Activated T-helper 1 cell treated with anti-CD3 and anti-CD28 coated beads, Interleukin-12 subunit alpha, Interleukin-12 subunit beta, Interleukin-2, Interleukin-4 antibody, amounts not matched to agents 30 ng/mL and 10 ng/mL and 1 ng/mL, durations not matched to agents 14 hours and 24 hours and 36 hours (primary cell): ENCODE measurements at regions not wholly inside any gene's neighbourhood (a gene's known extent, or its start where the extent isn't known, plus 50 kb on each side); places are given as distances from the start of the nearest gene placed in this dataset.
A peak's percentile ranks its signal among the peaks of the same experiment; 100 is the strongest.
"Not testable (repeated sequence)": the region's sequence is repeated elsewhere in the genome, so short reads cannot be mapped to it uniquely, and the experiment has no call there.

Experiments used
- DNase-seq: peaks from one replicate; pipeline ENCODE4 v3.0.0; 2021; ENCODE audit warnings: low spot score
- H3K27ac Mint-ChIP-seq: one replicate; pipeline ENCODE4 v1.8.0; 2021; ENCODE audit warnings: mild to moderate bottlenecking, mixed read lengths
- H3K27me3 Mint-ChIP-seq: one replicate; pipeline ENCODE4 v1.8.0; 2022; ENCODE audit warnings: mild to moderate bottlenecking, moderate library complexity, mixed read lengths; ENCODE audit not compliant: insufficient read depth
- H3K36me3 Mint-ChIP-seq: one replicate; pipeline ENCODE4 v1.8.0; 2021; ENCODE audit warnings: low read depth, mixed read lengths
- H3K4me1 Mint-ChIP-seq: one replicate; pipeline ENCODE4 v1.8.0; 2021; ENCODE audit warnings: low read depth, mixed read lengths
- H3K4me3 Mint-ChIP-seq: one replicate; pipeline ENCODE4 v1.8.0; 2021; ENCODE audit warnings: mild to moderate bottlenecking, moderate library complexity, mixed read lengths
- H3K9me3 Mint-ChIP-seq: one replicate; pipeline ENCODE4 v1.8.0; 2021; ENCODE audit warnings: mixed read lengths
- intact Hi-C: fragments of 100-400 bp; cut with micrococcal nuclease; formaldehyde crosslinking; loops from one replicate; pipeline ENCODE4 v1.15.1; 2024

DNA sequence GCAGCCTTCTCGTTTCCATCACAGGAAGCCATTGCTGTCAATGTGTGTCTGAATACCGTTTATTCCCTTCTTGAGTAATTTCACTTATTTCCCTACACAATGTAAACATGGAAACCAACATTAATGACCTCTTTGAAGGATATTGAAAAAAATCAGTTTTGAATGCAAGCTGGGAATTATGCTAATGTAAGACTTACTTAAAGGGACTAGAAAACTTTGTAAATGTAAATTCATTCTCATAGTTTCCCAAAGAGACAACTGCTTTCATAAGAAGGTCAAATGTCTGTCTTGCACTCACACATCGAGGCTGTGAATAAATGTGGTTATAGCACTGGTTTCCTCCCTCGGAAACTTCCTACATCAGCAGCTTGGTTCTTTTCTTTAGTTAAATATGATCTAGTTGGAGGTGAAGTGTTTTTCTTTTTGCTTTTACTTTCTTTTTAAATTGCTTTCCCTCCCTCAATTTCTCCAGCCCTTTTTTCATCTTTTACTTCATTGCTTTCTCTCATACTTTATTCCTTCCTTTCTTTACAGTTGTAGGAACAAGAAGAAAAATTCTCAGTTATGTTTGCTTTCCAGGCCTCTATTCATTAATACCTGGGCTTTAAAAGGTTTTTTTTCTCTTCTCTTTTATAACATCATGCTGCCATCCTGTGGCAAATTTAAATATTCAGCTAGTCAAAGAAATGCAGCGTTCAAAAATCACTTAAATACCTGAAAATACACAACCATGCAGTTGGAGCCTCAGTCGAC, 108.3 kb downstream of the TNFAIP3 start:
- H3K27ac Mint-ChIP-seq, result peak overlapping the region; percentile 91
- peak overlapping the region; percentile 69 for H3K4me3 Mint-ChIP-seq

DNA sequence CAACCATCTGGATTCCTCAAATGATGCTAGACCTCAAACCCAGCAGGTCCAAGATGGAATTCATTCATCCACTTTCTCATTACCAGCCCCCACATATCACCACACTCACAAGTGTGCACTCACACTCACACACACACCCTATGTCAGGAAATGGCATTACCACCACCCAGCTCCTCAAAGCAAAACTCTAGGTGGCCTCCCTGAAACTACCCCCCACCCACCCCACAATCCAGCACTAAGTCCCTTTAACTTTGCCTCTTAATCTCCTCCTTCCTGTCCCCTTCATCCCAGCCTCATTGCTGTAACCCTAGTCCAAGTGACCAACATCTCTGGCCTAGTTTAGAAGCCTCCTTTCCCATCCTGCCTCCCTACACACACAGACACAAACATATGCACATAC, 109.4 kb downstream of the TNFAIP3 start:
- Mint-ChIP-seq H3K36me3 (no peaks in the 10 kb centered on the region), H3K27me3 (no peaks in the 10 kb centered on the region), H3K27ac (peak overlapping the region; percentile 78), H3K4me3 (peak overlapping the region; percentile 23), H3K9me3 (no peaks in the 10 kb centered on the region), H3K4me1 (peaks cover 60% of the 10 kb centered on the region)
- intact Hi-C loops, result loop anchor here (5.0 to 10.0 kb wide), 3 partner anchors 184 to 882 kb away; no protein-coding TSS in a partner anchor
- DNase-seq, result no peak

More for the DNA sequence above, 108.3 kb downstream of the TNFAIP3 start:
- Mint-ChIP-seq H3K36me3 (no peaks in the 10 kb centered on the region), H3K4me1 (peaks cover 71% of the 10 kb centered on the region), H3K9me3 (peaks cover 7% of the 10 kb centered on the region), H3K27me3 (no peaks in the 10 kb centered on the region)
- peak; percentile 39 for DNase-seq
- intact Hi-C loops, result loop anchor here (1.0 to 10.0 kb wide), 12 partner anchors 30 to 881 kb away; no protein-coding TSS in a partner anchor

GRCh38 chr6:137977206-137977605, 110.1 kb downstream of the TNFAIP3 start:
- H3K9me3 Mint-ChIP-seq, result no peaks in the 10 kb centered on the region
- H3K36me3 Mint-ChIP-seq, result no peaks in the 10 kb centered on the region
- peaks cover 53% of the 10 kb centered on the region for H3K4me1 Mint-ChIP-seq
- DNase-seq, result no peak
- intact Hi-C loops, result loop anchor here (5.0 to 10.0 kb wide), 3 partner anchors 185 to 882 kb away; no protein-coding TSS in a partner anchor
- no peak overlapping the region for H3K4me3 Mint-ChIP-seq
- no peak overlapping the region for H3K27ac Mint-ChIP-seq
- no peaks in the 10 kb centered on the region for H3K27me3 Mint-ChIP-seq

- intact Hi-C loops, result loop anchor here (5.0 to 10.0 kb wide), 3 partner anchors 186 to 883 kb away; no protein-coding TSS in a partner anchor
- DNase-seq, result no peak
- Mint-ChIP-seq H3K27ac (peak overlapping the region; percentile 34), H3K4me3 (no peak overlapping the region), H3K9me3 (no peaks in the 10 kb centered on the region), H3K36me3 (no peaks in the 10 kb centered on the region), H3K4me1 (peaks cover 54% of the 10 kb centered on the region), H3K27me3 (peaks cover 2% of the 10 kb centered on the region)
Measured at GRCh38 chr6:137977814-137978213, 110.8 kb downstream of the TNFAIP3 start.

- no peaks in the 10 kb centered on the region for H3K9me3 Mint-ChIP-seq
- peak overlapping the region; percentile 34 for H3K27ac Mint-ChIP-seq
- DNase-seq, result no peak
- H3K36me3 Mint-ChIP-seq, result no peaks in the 10 kb centered on the region
- peaks cover 54% of the 10 kb centered on the region for H3K4me1 Mint-ChIP-seq
- no peak overlapping the region for H3K4me3 Mint-ChIP-seq
- H3K27me3 Mint-ChIP-seq, result peaks cover 2% of the 10 kb centered on the region
- intact Hi-C loops, result loop anchor here (5.0 to 10.0 kb wide), 3 partner anchors 186 to 884 kb away; no protein-coding TSS in a partner anchor
Measured at GRCh38 chr6:137978252-137978896, 111.3 kb downstream of the TNFAIP3 start.

DNA sequence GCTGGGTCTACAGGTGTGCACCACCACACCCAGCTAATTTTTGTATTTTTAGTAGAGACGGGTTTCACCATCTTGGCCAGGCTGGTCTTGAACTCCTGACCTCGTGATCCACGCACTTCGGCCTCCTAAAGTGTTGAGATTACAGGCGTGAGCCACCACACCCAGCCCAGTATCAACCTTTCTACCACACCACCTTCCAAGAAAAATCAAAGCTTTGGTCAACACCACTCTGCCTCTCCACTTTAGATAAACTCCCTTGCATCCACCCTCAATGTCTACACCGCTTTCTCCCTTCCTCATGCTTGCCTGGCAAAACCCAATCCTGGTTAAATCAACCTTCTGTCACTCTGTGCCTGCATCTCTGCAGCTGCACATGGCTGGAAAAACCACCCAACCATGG, 112.2 kb downstream of the TNFAIP3 start:
- not testable (repeated sequence) for H3K27ac Mint-ChIP-seq, H3K9me3 Mint-ChIP-seq, H3K36me3 Mint-ChIP-seq, H3K4me3 Mint-ChIP-seq, H3K27me3 Mint-ChIP-seq, DNase-seq
- intact Hi-C loops, result loop anchor here (5.0 to 10.0 kb wide), 3 partner anchors 187 to 884 kb away; no protein-coding TSS in a partner anchor
- peaks cover 45% of the 10 kb centered on the region for H3K4me1 Mint-ChIP-seq

GRCh38 chr6:137980777-137981176, 113.7 kb downstream of the TNFAIP3 start:
- Mint-ChIP-seq H3K4me1 (peaks cover 30% of the 10 kb centered on the region), H3K27me3 (peaks cover 2% of the 10 kb centered on the region), H3K4me3 (no peak overlapping the region), H3K27ac (no peak overlapping the region), H3K9me3 (no peaks in the 10 kb centered on the region), H3K36me3 (no peaks in the 10 kb centered on the region)
- no peak for DNase-seq
- intact Hi-C loops, result no loop called here

GRCh38 chr6:137981758-137982157, 114.7 kb downstream of the TNFAIP3 start:
- no peak overlapping the region for H3K27ac Mint-ChIP-seq
- peaks cover 20% of the 10 kb centered on the region for H3K4me1 Mint-ChIP-seq
- H3K27me3 Mint-ChIP-seq, result peaks cover 2% of the 10 kb centered on the region
- intact Hi-C loops, result no loop called here
- no peaks in the 10 kb centered on the region for H3K9me3 Mint-ChIP-seq
- no peak for DNase-seq
- no peak overlapping the region for H3K4me3 Mint-ChIP-seq
- no peaks in the 10 kb centered on the region for H3K36me3 Mint-ChIP-seq

GRCh38 chr6:137982418-137983189, 115.5 kb downstream of the TNFAIP3 start:
- intact Hi-C loops, result no loop called here
- no peak for DNase-seq
- H3K36me3 Mint-ChIP-seq, result no peaks in the 10 kb centered on the region
- H3K27ac Mint-ChIP-seq, result no peak overlapping the region
- H3K9me3 Mint-ChIP-seq, result no peaks in the 10 kb centered on the region
- H3K4me3 Mint-ChIP-seq, result no peak overlapping the region
- peaks cover 4% of the 10 kb centered on the region for H3K27me3 Mint-ChIP-seq
- H3K4me1 Mint-ChIP-seq, result peaks cover 16% of the 10 kb centered on the region

DNA sequence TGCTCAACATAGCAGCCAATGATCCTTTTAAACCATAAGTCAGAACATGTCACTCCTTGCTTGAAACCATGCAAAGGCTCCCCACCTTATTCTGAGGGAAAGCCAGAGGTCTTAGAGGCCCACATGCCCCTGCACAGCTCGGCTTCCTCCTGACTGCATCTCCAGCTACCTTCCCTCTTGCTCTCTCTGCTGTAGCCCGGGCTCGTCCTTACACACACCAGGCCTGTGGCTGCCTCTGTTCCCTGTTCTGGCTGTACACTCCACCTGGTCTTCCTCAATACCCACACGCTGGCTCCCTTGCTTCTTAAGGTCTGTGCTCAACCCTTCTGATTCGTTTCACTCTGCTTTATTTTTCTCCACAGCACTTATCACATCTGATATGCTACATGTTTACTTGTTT, 116.2 kb downstream of the TNFAIP3 start:
- Mint-ChIP-seq H3K9me3 (no peaks in the 10 kb centered on the region), H3K27me3 (peaks cover 4% of the 10 kb centered on the region), H3K4me1 (peaks cover 9% of the 10 kb centered on the region), H3K4me3 (no peak overlapping the region), H3K36me3 (no peaks in the 10 kb centered on the region), H3K27ac (no peak overlapping the region)
- intact Hi-C loops, result no loop called here
- DNase-seq, result no peak

DNA sequence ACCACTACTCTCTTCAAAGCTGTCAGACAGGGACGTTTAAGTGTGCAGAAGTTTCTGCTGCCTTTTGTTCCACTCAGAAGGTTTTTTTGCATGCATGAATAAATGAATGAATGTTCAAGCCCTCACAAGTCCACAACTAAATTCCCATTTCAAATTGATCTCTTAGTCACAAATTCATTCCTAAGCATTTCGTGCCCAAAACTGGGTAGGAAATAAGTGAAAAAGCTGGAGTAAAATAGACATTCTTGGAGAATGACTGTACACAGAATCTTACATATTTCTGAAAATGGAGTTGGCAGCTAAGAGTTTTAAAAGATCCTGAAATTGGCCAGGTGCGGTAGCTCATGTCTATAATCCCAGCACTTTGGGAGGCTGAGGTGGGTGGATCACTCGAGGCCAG, 117.6 kb downstream of the PERP start:
- Mint-ChIP-seq H3K36me3 (no peaks in the 10 kb centered on the region), H3K27ac (no peak overlapping the region), H3K9me3 (no peaks in the 10 kb centered on the region), H3K4me3 (no peak overlapping the region), H3K4me1 (no peaks in the 10 kb centered on the region), H3K27me3 (peaks cover 15% of the 10 kb centered on the region)
- DNase-seq, result no peak
- intact Hi-C loops, result no loop called here

DNA sequence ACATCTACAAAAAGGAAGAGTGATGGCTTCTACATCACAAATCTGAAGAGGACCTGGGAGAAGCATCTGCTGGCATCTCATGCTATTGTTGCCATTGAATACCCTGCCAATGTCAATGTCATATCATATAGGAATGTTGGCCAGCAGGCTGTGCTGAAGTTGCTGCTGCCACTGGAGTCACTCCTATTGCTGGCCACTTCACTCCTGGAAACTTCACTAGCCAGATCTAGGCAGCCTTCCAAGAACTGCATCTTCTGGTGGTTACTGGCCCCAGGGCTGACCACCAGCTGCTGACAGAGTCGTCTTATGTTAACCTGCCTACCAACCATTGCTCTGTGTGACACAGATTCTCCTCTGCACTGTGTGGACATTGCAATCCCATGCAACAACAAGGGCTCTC, 111.8 kb downstream of the PERP start:
- Mint-ChIP-seq H3K27me3 (peaks cover 18% of the 10 kb centered on the region), H3K4me1 (peaks cover 5% of the 10 kb centered on the region), H3K9me3 (peaks cover 8% of the 10 kb centered on the region), H3K4me3 (no peak overlapping the region), H3K36me3 (no peaks in the 10 kb centered on the region), H3K27ac (no peak overlapping the region)
- intact Hi-C loops, result no loop called here
- no peak for DNase-seq
